ENCODE measurements at regions not wholly inside any gene's neighbourhood (a gene's known extent, or its start where the extent isn't known, plus 50 kb on each side); places are given as distances from the start of the nearest gene placed in this dataset.
"Not testable (repeated sequence)": the region's sequence is repeated elsewhere in the genome, so short reads cannot be mapped to it uniquely, and the experiment has no call there.

DNA sequence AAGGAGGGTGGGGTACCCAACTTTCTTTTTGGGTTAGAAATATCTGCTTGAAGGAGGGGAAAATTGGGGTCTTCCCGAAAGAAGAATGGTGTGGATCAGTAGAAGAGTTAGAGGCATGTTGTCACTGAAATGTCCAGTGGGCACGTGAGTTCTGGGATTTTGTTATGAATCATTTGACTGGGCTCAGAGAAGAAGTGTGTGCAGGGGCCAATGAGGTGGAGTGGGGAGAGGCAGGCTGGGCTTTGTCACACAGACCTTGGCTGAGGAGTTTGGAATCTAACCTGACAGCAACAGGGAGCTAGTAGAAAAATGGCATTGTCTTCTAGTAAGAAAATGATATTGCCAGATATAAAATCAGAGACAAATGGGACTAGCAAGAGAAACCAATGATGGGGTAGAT, 436.8 kb downstream of the MFSD1 start:
- DNase-seq = no peak

DNA sequence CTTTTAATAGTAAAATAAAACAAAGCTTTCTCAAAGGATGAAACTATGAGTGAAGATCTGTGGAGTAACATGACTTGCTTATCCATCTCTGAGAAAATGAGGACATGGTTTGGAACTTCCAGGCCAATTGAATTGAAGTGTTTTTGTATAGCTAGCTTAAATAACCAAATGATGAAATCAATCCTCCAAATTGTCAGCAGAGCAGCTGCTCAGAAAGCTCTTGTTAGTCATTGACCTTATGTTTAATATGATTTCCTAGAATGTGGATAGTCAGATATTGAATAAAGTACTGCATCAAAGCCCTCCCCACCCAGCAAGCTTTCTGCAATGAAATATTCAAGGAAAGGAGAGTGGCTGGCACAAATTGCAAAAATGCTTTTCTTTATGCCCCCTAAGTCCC, 437.2 kb downstream of the MFSD1 start:
- DNase-seq = no peak

DNA sequence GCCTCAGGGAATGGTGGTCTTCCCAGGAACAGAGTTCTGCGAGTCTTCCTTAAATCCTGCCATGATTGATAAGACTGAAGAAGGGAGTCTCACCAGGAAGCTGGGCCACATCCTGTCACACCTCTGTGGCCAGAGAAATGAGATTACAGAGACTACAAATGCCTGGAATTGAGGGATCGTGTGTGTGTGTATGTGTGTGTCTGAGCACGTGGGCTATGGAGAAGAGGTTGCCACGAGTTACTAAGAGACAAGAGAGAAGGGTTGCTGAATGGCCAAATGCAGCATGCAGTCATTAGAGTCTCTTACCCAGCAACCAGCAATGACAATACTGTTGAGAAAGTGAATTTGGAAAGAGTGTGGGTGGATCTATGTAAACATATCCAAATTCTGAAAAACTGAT, 443.1 kb downstream of the MFSD1 start:
- no peak for DNase-seq

DNA sequence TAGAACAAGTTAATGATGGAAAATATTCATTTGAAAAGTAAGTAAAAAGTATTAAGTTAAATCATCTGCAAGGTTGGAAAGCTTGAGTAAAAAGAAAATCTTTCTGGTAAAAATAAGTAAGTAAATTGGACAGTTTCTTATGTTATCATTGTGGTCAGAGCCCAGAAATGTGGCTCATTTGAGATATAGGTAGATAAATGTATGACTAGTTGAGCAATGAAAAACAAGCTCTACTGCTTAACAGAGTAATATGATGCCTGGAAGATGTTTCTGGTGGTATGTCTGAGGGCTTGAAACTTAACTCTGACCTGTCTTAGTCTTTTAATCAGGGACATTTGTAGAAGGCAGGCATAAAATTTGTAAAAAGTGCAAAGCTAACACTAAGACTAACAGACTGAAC, 444.0 kb downstream of the MFSD1 start:
- no peak for DNase-seq

DNA sequence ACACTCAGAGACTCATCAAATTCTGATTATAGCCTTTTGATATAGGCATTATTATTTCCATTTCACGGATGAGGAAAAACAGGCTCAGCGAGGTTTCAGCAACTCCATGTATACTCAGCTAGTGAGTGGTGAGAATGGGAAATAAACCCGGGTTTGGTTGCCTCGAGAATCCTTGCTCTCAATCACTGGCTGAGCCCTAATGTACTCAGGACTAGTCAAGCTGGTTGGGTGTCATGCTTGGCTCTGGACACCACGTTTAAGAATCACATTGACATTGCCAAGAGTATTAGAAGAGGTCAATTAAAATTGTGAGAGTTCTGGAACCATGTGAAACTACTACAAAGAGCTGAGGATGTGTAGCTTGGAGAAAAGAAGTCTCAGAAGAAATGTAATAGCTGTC, 444.5 kb downstream of the MFSD1 start:
- no peak for DNase-seq

DNA sequence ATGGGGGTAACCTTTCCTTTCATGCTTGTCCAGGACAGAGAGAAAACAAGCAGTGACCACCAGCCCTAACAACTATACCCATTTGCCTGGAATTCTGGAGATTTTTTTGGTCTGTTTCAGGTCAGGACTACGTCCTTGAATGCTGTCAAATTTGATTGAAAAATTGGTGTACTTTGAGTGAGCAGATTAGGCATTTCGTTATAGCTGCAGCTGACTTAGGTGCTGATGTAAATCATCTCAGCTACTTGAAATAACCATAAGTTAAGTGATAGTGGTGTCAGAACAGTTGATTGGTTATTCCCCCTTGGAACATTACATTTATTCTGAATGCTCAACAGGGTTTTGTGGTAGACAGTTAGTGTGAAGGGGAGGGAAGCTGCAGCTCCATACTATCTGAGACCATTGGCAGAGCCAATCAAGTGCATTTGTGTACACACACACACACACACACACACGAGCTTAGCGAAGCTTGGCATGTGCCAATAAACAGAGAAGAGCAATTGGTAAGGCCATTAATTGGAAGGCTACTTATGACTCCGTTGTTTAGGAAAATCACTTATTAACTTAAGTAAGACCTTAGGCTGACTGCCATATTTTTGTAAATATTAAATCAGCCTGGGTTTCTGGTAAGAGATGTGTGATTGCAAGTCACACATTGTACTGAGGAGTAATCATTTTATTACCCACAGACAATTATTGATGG, 447.8 kb downstream of the MFSD1 start:
- DNase-seq = no peak

DNA sequence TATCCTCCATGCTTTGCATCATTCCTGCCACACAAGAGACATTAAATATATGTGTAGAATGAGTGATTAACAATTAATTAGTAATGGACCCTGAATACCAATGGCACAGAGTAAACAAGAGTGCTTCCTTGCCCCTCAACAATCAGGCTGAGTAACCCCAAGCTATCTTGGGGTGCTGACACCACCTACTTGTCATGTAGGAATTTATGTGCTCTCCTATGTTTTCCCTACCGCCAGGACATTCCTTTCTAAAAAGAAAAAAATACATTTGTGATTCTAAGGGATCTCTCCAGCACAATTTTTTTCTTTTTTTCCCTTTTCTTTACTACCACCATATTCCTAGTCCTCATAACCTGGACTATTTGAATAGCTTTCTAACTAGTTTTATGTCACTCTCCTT, 449.1 kb downstream of the MFSD1 start:
- DNase-seq = no peak

DNA sequence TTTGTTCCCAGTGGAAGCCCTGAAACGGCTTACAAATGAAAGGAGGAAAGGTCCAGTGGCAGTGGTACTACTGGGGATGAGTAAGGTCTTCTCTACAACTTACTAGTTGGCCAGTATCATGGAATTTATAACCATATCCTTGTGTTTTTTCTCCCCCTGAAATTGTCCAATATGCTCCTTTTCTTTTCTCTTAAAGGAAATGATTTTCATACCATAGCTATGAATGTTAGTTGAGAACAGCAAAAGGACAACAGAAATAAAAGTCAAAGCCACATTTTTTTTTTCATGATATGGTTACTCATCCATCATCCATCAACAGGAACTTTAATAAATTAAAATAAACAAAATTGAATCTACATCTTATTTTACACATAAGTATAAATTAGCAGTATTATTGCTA, 450.4 kb downstream of the MFSD1 start:
- no peak for DNase-seq

DNA sequence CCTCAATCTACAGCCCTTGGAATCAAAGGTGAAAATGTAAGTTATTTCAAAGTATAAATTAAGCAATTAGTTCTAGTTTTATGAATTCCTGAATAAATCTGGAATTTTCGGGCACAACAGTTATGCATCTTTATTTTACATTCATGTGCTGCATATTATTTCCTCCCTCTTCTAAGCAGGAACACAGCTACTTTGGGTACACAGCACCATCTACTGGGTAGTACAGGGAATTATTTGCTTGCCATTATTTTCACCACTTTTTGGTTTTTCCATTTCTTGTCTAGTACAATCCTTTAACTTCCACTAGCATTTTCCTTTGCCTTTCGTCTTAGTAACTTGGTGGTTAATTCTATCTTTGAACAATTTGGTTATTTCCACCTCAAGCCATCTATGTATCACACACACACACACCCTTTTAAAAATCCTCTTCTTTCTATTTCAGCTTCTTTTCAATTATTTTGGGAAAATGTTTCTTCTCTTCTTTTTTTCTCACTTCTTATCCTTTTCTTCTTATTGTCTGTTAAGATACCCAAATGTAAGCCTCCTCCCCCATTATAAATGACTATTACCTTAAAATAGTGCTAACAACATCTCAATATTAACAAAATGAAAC, 451.0 kb downstream of the MFSD1 start:
- no peak for DNase-seq

DNA sequence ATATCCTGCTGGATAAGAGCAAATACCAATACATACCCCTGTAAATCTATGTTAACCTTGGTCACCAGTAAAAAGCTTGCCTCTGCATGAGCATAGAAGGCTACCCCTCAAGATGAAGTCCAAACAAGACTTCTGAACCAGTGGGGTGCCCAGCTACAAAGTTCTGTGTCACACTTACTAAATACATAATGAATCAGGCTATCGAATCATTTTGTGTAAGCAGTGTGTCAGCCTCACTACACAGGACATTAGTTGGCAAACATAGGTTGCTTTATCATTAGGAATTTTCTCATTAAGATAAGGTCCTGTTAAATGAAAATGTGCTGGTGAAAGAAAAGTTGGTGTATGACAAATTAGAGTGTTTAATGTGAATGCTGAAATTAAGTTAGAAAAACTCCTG, 452.0 kb downstream of the MFSD1 start:
- DNase-seq = no peak

DNA sequence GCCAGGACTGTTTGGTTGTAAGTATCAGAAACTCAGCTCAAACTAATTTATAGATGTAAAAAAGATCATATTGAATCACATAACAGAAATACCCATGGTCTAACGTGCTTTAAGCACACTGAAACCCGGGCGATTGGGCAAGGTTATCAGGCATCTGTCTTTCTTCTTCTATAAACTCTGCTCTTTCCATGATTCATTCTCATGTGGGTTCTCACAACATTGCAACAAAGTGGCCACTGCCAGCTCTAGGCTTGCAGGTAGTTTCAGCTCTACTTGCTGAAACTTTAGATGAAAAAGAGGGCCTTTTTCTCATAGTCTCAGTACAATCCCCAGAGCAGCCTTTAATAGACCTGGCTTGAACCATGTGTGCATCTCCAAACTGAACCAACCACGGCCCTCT, 456.1 kb downstream of the MFSD1 start:
- no peak for DNase-seq

DNA sequence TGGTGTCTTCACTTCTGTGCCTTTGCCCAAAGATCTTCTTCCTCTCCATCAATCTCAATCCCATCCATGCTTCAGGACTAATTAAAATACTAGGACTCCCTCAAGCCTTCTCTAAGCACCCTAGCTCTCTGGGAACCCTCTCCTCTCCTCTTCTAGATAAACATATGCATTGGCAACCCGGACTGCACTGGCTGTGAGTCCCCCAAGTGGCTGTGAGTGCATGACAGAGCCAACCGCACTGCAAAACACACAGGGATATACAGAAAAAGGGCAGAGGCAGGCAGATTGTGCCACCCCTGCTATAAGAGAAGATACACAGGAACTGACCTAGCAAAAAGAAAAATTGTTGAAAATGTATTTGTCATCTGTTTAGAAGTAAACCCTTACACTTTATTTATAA, 457.1 kb downstream of the MFSD1 start:
- no peak for DNase-seq

DNA sequence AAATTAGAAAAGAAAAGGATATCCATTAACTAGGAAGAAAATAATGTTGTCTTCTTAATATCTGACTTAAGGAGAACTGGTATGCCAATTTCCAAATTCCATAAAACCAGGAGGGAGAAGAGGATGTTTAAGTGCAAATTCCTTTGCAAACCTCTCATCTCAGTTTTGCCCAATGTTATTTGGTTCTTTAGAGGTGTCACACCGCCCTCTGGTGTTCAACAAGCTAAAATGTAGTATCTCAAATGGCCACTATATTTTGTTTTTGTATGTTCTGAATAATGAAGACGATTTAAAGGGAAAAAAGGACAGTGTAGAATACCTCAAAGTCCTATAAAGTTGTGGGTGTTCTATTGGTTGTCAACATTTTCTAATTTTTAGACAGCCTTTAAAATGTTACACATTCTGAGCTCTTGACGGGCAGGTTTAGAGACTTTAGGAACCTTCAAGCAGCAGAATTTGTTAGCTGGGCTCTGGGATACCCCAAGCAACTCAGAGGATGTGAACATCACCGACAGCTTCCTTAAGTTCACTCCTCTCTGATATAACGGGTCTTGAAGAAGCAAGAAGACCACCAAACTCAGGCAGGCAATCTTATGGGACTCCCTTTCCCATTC, 458.3 kb downstream of the MFSD1 start:
- no peak for DNase-seq

DNA sequence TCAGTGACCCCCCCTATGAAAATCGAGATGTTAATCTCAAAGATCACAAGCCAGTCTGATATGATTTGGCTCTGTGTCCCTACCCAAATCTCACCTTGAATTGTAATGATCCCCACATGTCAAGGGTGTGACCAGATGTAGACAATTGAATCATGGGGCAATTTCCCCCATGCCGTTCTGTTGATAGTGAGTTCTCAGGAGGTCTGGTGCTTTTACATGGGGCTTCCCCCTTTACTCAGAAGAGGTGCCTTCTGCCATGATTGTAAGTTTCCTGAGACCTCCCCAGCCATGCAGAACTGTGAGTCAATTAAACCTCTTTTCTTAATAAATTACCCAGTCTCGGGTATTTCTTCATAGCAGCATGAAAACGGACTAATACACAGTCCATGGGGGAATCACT, 459.5 kb downstream of the MFSD1 start:
- DNase-seq = not testable (repeated sequence)

DNA sequence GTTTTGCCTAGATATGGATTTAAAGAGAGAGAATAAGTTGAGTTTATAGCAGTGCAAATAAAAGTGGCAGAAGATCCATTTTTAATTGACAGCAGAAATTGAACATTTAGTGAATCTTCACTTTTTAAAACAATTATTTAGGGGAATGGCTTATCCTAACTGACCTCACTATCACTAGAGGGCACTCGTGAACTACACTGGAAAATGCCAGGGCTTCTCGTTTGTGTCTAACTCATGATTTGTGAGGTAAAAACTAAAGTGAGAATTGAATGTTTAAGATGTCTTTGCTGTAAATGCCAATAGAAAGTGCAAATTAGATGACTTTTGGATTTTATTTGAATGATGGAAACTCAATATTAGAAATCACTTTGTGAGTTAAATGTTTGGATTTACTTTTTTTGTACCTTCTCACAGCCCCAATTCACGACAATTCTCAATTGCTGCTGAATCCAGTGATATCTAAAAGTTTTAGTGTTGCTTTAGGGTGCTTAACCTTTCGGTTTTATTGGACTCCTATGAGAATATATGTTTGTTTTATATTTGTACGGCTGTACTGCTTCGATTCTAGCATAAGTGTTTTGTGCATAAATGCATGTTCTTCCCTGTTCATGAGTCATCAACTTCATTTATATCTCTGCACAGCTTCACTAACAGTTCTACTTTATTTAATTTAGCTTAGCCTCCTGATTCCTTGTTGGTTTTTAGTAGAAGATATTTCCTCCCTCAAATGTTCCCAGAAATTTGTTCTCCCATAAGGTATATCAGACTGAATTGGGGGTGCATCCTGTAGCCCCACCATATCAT, 462.1 kb downstream of the MFSD1 start:
- DNase-seq = no peak

DNA sequence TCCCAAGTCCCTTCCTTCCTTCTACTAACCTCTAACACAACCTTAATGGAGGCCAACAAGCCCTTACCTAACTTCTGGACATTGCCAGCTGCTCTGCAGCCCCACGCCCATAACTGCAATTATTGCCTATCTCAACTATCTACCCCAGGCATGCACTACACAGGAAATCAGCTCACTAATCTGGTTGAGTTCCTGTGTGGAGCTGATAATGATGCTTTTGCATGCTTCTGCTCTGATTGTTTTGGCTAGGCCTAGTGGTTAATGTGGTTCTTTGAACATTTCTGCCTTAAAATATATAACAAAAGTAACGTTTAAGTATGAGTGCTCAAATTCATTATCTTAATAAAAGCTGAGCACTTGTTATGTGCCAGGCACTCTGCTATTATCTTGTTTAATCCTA, 463.9 kb downstream of the MFSD1 start:
- DNase-seq = no peak

DNA sequence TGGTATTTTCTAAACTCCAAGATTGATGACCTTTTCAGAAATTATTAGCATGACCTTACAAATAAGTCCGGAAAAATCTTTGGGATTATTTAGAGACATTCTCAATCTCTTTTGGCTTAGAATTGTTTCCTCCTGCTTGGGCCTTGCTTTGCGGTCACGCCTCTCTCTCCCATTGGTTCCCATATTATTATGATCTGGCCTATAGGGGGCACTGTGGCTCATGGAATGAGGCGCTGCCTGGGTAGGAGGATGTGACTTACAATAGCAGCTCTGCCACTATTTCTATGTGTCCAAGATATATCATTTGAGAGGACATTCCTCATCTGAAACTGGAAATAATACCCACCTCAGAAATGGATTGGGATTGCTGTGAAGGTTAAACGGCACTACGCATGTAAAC, 464.9 kb downstream of the MFSD1 start:
- DNase-seq = no peak

DNA sequence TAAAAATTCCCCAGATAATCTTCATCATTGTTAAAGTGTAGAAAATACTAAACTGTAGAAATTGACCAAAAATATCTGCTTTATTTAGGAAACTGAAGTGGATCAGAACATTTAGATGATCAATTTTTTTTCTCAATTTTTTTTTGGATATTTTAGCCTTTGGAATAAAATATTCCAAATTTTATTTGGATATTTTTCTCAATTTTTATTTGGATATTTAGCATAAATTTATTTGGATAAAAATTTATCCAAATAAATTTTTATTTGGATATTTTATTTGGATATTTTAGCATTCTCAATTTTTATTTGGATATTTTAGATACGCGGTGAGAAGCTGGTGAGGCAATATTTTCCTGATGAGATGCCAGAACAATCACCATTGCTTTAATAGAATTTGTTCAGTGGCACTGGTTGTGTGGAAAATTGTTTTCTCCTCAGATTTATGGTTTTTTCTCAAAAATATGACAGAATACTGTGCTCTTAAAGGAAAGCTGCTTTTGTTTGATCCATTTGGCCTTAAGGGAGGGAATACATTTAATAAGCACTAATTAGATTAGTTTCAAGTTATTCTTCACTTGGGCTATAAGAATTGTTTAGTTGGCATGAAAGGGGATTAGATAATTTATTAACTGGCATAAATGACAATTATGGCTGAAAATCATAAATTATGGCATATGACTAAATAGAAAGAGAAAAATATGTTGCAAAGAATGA, 470.1 kb downstream of the MFSD1 start:
- DNase-seq = no peak

DNA sequence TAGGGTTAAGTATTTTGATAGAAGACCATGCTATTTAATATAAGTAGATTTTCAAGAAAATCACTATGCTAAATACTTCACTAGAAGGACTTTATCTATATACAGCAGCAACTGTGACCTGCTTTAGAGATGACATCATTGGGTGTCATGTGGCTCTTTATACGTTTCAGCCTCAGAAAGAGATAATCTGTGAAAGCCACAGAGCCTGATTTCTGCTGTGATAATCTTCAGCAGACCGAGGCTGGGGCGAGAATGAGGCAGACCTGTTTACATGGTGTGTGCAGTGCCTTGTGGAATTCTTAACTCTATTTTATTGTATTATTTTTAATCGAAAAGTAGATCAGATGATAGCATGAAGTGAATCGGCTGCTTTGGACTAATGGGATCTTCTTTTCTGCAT, 471.2 kb downstream of the MFSD1 start:
- DNase-seq = no peak

DNA sequence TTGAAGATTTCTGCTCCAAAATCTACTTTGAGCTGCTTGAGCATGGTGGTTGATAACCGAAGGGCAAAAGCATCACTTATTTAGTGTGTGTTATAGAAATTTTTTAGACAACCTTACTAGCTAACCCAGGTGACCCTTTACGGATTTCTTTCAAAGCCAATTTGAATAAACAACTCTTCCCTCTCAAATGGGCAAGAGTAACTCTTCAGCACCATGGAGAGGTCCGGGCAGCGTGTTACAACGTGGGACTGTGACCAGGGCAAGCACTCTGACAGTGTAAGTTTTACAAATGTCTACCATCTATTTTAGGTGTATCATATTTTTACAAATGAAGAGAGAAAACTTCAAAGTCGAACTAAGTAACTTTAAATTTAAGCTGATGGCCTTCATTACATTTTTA, 471.8 kb downstream of the MFSD1 start:
- no peak for DNase-seq

DNA sequence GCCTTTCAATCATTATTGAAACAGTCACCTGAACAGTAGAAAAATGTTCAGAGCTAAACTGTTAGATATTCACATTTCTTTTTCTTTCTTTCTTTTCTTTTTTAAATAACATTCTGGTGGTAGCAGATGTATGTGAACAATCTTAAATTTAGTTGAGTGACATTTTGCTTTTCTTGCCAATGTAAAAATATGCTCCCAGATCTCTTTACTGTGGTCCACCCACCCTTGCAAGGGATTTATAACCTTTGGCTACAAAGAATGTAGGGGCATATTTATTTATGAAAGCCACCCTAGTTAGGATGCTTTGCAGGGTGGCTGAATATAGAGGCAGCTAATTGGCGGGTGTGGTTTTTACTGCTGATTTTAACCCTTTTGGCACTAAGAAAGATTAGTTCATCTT, 473.9 kb downstream of the MFSD1 start:
- DNase-seq = no peak

DNA sequence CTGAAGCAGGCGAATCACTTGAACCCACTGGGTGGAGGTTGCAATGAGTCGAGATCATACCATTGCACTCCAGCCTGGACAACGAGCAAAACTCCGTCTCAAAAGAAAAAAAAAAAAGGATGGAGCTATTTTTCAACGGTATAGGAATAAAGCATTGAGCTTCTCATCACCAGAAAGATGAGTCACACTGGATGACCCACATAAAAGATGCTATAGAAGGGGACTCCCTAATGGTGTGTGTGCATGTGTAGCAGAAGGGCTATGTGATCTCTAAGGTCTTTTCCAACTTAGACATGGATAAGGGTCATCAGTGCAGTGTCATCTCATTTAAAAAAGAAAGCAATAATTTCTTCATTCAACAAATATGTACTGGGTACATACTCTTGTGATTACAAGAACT, 476.0 kb downstream of the MFSD1 start:
- DNase-seq = no peak

Data from CD4-positive, alpha-beta T cell treated with Interleukin-15 for 1 hour (primary cell).